GM23248 (cell line): ENCODE measurements at regions not wholly inside any gene's neighbourhood (a gene's known extent, or its start where the extent isn't known, plus 50 kb on each side); places are given as distances from the start of the nearest gene placed in this dataset.

Experiments used
- EZH2 ChIP-seq: fragments of 200-600 bp; sonication (generic); IDR thresholded peaks from 2 replicates; pipeline ENCODE4 v1.6.1; 2018; ENCODE audit warnings: antibody characterized with exemption, mild to moderate bottlenecking; ENCODE audit not compliant: insufficient read depth, poor library complexity, severe bottlenecking
- EZH2phosphoT487 ChIP-seq: fragments of 200-600 bp; sonication (generic); IDR thresholded peaks from 2 replicates; pipeline ENCODE4 v1.6.1; 2018; ENCODE audit warnings: antibody characterized with exemption, moderate library complexity, mild to moderate bottlenecking, low read depth; ENCODE audit not compliant: insufficient read depth

GRCh38 chr11:71349627-71350026 is 97.2 kb upstream of the SHANK2 start:
- TF ChIP-seq EZH2 (no peak), EZH2phosphoT487 (no peak)
